SK-N-SH treated with all-trans-retinoic acid at 6 μM for 48 hours (cell line): ENCODE measurements at regions not wholly inside any gene's neighbourhood (a gene's known extent, or its start where the extent isn't known, plus 50 kb on each side); places are given as distances from the start of the nearest gene placed in this dataset.

Source experiments
- ATAC-seq: fragments of 200-7000 bp; cut with Tn5 transposase; 3 replicates; pipeline ENCODE4 v1.9.1; 2020; ENCODE audit warnings: mild to moderate bottlenecking, moderate library complexity
- ARNTL ChIP-seq: fragments of 450-650 bp; formaldehyde crosslinking; IDR thresholded peaks from 2 replicates; pipeline ENCODE4 v1.5.0; 2020; ENCODE audit warnings: low read depth, mild to moderate bottlenecking, moderate library complexity, borderline replicate concordance
- BACH2 ChIP-seq: fragments of 250-450 bp; sonication (Bioruptor Pico); IDR thresholded peaks from 2 replicates; pipeline ENCODE4 v1.9.0; 2021; ENCODE audit warnings: mild to moderate bottlenecking, borderline replicate concordance
- CSDC2 ChIP-seq: fragments of 250-450 bp; sonication (Bioruptor Pico); IDR thresholded peaks from 2 replicates; pipeline ENCODE4 v1.5.0; 2020; ENCODE audit warnings: mild to moderate bottlenecking, moderate library complexity
- ESRRG ChIP-seq: fragments of 250-450 bp; sonication (Bioruptor Pico); IDR thresholded peaks from 2 replicates; pipeline ENCODE4 v1.6.1; 2021; ENCODE audit warnings: mild to moderate bottlenecking
- GLIS3 ChIP-seq: fragments of 250-450 bp; sonication (Bioruptor Pico); IDR thresholded peaks from 2 replicates; pipeline ENCODE4 v1.5.0; 2020; ENCODE audit warnings: mild to moderate bottlenecking, moderate library complexity
- ISL1 ChIP-seq: fragments of 250-450 bp; sonication (Bioruptor Pico); IDR thresholded peaks from 2 replicates; pipeline ENCODE4 v2.1.2; 2022; ENCODE audit warnings: mild to moderate bottlenecking, moderate library complexity
- PPARA ChIP-seq: fragments of 250-450 bp; sonication (Bioruptor Pico); IDR thresholded peaks from 2 replicates; pipeline ENCODE4 v1.5.0; 2020; ENCODE audit warnings: mild to moderate bottlenecking, borderline replicate concordance
- RARB ChIP-seq: fragments of 250-450 bp; sonication (Bioruptor Pico); IDR thresholded peaks from 2 replicates; pipeline ENCODE4 v1.8.0; 2021; ENCODE audit warnings: mild to moderate bottlenecking, moderate library complexity
- SNAI2 ChIP-seq: fragments of 250-450 bp; sonication (Bioruptor Pico); IDR thresholded peaks from 2 replicates; pipeline ENCODE4 v1.5.0; 2020; ENCODE audit warnings: mild to moderate bottlenecking, moderate library complexity
- TCF4 ChIP-seq: fragments of 250-450 bp; sonication (Bioruptor Pico); IDR thresholded peaks from 2 replicates; pipeline ENCODE4 v1.8.0; 2021; ENCODE audit warnings: mild to moderate bottlenecking, moderate library complexity, borderline replicate concordance
- TOX ChIP-seq: fragments of 250-450 bp; sonication (Bioruptor Pico); IDR thresholded peaks from 2 replicates; pipeline ENCODE4 v1.8.0; 2021; ENCODE audit warnings: mild to moderate bottlenecking, moderate library complexity, borderline replicate concordance
- ZC3H10 ChIP-seq: fragments of 250-450 bp; sonication (Bioruptor Pico); IDR thresholded peaks from 2 replicates; pipeline ENCODE4 v1.5.1; 2021; ENCODE audit warnings: mild to moderate bottlenecking, moderate library complexity
- ZFP3 ChIP-seq: fragments of 250-450 bp; sonication (Bioruptor Pico); IDR thresholded peaks from 2 replicates; pipeline ENCODE4 v1.5.0; 2020; ENCODE audit warnings: mild to moderate bottlenecking, moderate library complexity
- ZFP30 ChIP-seq: fragments of 450-650 bp; formaldehyde crosslinking; IDR thresholded peaks from 2 replicates; pipeline ENCODE4 v1.5.0; 2022; ENCODE audit warnings: mild to moderate bottlenecking, moderate library complexity
- ZNF565 ChIP-seq: fragments of 450-650 bp; formaldehyde crosslinking; conservative IDR thresholded peaks from 2 replicates; pipeline ENCODE4 v1.5.0; 2020; ENCODE audit warnings: low read depth, mild to moderate bottlenecking, moderate library complexity
- ZNF70 ChIP-seq: fragments of 450-650 bp; formaldehyde crosslinking; IDR thresholded peaks from 2 replicates; pipeline ENCODE4 v1.5.0; 2020; ENCODE audit warnings: mild to moderate bottlenecking, moderate library complexity
- ZNF8 ChIP-seq: fragments of 450-650 bp; formaldehyde crosslinking; IDR thresholded peaks from 2 replicates; pipeline ENCODE4 v1.5.0; 2020; ENCODE audit warnings: mild to moderate bottlenecking, moderate library complexity
- TF ChIP-seq, protein P1 (sequence below): fragments of 250-450 bp; sonication (Bioruptor Pico); IDR thresholded peaks from 2 replicates; pipeline ENCODE4 v1.8.0; 2021; ENCODE audit warnings: low read depth, mild to moderate bottlenecking, moderate library complexity, borderline replicate concordance
- TF ChIP-seq, protein P2 (sequence below): fragments of 250-450 bp; sonication (Bioruptor Pico); IDR thresholded peaks from 2 replicates; pipeline ENCODE4 v1.5.1; 2020; ENCODE audit warnings: low read depth, mild to moderate bottlenecking, moderate library complexity
- TF ChIP-seq, protein P3 (sequence below): fragments of 250-450 bp; sonication (Bioruptor Pico); IDR thresholded peaks from 2 replicates; pipeline ENCODE4 v1.8.0; 2020; ENCODE audit warnings: mild to moderate bottlenecking, moderate library complexity, borderline replicate concordance
- TF ChIP-seq, protein P4 (sequence below): fragments of 250-450 bp; sonication (Bioruptor Pico); IDR thresholded peaks from 2 replicates; pipeline ENCODE4 v1.5.0; 2020; ENCODE audit warnings: mild to moderate bottlenecking, moderate library complexity

DNA sequence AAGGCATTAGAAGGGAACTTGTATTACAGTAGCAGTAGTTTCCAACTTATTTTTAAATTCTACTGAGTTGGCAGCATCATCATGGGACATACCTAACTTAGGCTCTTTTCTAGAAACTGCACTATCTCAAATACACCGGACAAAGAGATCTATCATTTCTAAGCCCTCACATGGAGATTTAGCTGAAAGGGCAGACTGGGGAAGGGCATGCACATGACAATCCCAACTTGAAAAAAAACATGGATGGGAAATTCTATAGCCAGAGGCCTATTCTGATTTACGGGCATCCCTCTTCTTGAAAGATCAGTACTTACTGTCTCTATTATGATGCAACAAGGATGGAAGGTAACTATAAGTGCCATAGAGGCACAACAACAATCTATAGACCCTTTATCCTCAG, 1328.6 kb downstream of the UQCRFS1 start:
- TF ChIP-seq BACH2 (CRISPR knock-in tag) (no peak), ZNF70 (CRISPR knock-in tag) (no peak), ESRRG (CRISPR knock-in tag) (no peak)
- TF ChIP-seq, protein P1, sequence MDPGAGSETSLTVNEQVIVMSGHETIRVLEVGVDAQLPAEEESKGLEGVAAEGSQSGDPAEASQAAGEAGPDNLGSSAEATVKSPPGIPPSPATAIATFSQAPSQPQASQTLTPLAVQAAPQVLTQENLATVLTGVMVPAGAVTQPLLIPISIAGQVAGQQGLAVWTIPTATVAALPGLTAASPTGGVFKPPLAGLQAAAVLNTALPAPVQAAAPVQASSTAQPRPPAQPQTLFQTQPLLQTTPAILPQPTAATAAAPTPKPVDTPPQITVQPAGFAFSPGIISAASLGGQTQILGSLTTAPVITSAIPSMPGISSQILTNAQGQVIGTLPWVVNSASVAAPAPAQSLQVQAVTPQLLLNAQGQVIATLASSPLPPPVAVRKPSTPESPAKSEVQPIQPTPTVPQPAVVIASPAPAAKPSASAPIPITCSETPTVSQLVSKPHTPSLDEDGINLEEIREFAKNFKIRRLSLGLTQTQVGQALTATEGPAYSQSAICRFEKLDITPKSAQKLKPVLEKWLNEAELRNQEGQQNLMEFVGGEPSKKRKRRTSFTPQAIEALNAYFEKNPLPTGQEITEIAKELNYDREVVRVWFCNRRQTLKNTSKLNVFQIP: no peak
- TF ChIP-seq, protein P2, sequence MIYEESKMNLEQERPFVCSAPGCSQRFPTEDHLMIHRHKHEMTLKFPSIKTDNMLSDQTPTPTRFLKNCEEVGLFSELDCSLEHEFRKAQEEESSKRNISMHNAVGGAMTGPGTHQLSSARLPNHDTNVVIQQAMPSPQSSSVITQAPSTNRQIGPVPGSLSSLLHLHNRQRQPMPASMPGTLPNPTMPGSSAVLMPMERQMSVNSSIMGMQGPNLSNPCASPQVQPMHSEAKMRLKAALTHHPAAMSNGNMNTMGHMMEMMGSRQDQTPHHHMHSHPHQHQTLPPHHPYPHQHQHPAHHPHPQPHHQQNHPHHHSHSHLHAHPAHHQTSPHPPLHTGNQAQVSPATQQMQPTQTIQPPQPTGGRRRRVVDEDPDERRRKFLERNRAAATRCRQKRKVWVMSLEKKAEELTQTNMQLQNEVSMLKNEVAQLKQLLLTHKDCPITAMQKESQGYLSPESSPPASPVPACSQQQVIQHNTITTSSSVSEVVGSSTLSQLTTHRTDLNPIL (CRISPR knock-in tag): no peak
- no peak for ATAC-seq

DNA sequence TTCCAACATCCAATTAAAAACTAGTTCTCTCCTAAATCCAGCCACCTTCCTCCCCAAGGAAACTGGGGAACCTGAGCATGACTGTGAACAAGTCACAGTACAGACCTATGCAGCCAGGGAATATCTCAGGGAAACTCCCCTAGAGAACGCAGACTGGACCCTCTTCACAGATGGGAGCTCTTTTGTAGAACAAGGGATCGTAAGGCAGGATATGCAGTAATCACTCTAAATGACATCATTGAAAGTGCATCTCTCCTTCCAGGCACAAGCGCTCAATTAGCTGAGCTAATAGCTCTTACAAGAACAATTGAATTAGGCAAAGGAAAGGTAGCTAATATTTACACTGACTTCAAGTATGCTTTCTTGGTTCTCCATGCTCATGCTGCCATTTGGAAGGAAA, 1331.7 kb downstream of the UQCRFS1 start:
- ATAC-seq: no peak

DNA sequence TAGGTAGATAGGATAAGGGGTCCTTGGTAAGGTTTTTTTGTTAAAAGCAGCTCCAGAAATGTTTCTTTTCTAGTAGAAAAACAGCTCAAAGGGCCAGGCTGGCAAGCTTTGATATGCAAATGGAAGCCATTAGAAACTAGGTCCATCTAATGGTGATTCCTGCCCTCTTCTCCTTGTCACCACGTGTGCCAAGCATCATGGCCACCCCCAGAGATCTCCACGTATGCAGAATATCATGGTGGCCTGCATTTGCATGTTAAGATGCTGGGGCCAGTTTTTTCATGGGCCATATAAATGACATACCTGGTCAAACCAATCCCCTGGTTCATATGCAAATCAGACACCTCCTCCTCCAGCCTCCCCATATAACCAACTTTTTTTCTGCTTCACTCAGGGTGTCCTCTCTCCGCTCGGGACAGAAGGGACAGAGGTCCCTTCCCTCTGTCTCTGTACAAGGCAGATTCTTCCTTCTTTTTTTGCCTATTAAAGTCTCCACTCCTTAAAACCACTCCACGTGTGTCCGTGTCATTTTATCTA, 1335.9 kb downstream of the UQCRFS1 start:
- ATAC-seq: no peak
- TF ChIP-seq ISL1 (CRISPR knock-in tag) (no peak), ZFP3 (CRISPR knock-in tag) (no peak), ESRRG (CRISPR knock-in tag) (no peak), ARNTL (CRISPR knock-in tag) (no peak), CSDC2 (CRISPR knock-in tag) (no peak), ZNF565 (CRISPR knock-in tag) (no peak), ZNF70 (CRISPR knock-in tag) (no peak), BACH2 (CRISPR knock-in tag) (no peak), GLIS3 (CRISPR knock-in tag) (no peak), RARB (CRISPR knock-in tag) (no peak), ZFP30 (CRISPR knock-in tag) (no peak), TOX (no peak), PPARA (CRISPR knock-in tag) (no peak), ZNF8 (CRISPR knock-in tag) (no peak), ZC3H10 (CRISPR knock-in tag) (no peak)
- TF ChIP-seq, protein P3, sequence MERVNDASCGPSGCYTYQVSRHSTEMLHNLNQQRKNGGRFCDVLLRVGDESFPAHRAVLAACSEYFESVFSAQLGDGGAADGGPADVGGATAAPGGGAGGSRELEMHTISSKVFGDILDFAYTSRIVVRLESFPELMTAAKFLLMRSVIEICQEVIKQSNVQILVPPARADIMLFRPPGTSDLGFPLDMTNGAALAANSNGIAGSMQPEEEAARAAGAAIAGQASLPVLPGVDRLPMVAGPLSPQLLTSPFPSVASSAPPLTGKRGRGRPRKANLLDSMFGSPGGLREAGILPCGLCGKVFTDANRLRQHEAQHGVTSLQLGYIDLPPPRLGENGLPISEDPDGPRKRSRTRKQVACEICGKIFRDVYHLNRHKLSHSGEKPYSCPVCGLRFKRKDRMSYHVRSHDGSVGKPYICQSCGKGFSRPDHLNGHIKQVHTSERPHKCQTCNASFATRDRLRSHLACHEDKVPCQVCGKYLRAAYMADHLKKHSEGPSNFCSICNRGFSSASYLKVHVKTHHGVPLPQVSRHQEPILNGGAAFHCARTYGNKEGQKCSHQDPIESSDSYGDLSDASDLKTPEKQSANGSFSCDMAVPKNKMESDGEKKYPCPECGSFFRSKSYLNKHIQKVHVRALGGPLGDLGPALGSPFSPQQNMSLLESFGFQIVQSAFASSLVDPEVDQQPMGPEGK (CRISPR knock-in tag): no peak
- TF ChIP-seq, protein P4, sequence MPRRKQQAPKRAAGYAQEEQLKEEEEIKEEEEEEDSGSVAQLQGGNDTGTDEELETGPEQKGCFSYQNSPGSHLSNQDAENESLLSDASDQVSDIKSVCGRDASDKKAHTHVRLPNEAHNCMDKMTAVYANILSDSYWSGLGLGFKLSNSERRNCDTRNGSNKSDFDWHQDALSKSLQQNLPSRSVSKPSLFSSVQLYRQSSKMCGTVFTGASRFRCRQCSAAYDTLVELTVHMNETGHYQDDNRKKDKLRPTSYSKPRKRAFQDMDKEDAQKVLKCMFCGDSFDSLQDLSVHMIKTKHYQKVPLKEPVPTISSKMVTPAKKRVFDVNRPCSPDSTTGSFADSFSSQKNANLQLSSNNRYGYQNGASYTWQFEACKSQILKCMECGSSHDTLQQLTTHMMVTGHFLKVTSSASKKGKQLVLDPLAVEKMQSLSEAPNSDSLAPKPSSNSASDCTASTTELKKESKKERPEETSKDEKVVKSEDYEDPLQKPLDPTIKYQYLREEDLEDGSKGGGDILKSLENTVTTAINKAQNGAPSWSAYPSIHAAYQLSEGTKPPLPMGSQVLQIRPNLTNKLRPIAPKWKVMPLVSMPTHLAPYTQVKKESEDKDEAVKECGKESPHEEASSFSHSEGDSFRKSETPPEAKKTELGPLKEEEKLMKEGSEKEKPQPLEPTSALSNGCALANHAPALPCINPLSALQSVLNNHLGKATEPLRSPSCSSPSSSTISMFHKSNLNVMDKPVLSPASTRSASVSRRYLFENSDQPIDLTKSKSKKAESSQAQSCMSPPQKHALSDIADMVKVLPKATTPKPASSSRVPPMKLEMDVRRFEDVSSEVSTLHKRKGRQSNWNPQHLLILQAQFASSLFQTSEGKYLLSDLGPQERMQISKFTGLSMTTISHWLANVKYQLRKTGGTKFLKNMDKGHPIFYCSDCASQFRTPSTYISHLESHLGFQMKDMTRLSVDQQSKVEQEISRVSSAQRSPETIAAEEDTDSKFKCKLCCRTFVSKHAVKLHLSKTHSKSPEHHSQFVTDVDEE (CRISPR knock-in tag): no peak
- TF ChIP-seq, protein P1: no peak
- TF ChIP-seq, protein P2 (CRISPR knock-in tag): no peak
- TF ChIP-seq, all 23 proteins: peak for 0

More for the DNA sequence above, 1331.7 kb downstream of the UQCRFS1 start:
- no peak for TF ChIP-seq ZFP3 (CRISPR knock-in tag)
- TF ChIP-seq, protein P1: no peak
- TF ChIP-seq TCF4 (CRISPR knock-in tag): no peak
- TF ChIP-seq ZC3H10 (CRISPR knock-in tag): no peak
- TF ChIP-seq, protein P2 (CRISPR knock-in tag): no peak
- TF ChIP-seq SNAI2 (CRISPR knock-in tag): no peak
- TF ChIP-seq BACH2 (CRISPR knock-in tag): no peak
